ENCODE measurements at regions not wholly inside any gene's neighbourhood (a gene's known extent, or its start where the extent isn't known, plus 50 kb on each side); places are given as distances from the start of the nearest gene placed in this dataset.
"Not testable (repeated sequence)": the region's sequence is repeated elsewhere in the genome, so short reads cannot be mapped to it uniquely, and the experiment has no call there.

GRCh38 chr1:99496067-99496466, 149.8 kb upstream of the PALMD start:
- ATAC-seq (no peak), DNase-seq (ENCODE audit: low spot score) (no peak)

DNA sequence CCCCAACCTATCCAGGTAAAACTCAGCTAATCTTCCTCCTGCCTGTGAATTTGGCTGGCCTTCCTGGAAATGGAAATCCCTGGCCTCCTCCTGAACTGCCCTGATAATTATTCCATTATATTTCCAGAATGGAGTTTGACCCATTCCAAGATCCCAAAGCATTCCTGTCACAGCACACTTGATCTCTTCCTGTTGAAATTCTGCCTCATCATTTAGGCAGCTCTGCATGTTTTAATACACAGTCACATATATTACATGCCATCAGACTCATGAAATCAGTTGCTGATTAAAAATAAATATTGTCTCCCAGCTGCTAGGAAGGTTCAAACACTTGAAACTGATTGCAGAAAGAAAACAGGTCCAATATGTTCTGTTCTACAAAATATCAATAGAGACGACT, 148.2 kb upstream of the PALMD start:
- DNase-seq (ENCODE audit: low spot score) (no peak), ATAC-seq (no peak)

GRCh38 chr1:99500541-99500940, 145.4 kb upstream of the PALMD start:
- DNase-seq (ENCODE audit: low spot score) (no peak), ATAC-seq (no peak)

DNA sequence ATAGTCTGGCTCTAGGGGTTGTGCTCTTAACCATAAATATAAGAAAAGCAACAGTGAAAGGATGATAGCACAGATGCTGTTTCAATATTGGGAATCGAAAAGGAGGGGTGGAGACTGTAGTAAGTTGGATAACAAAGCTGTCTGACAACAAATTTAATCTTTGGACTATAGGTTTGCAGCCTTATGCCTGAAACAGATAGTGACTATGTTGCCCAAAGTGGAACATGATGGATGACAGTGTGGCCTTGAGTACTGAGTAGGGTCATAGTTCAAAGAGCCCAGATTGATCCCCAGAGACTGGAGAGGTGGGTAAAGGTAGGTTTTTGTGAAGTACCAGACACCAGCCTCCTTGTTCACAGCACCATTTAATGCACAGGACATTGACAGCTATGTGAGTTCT, 144.0 kb upstream of the PALMD start:
- DNase-seq (ENCODE audit: low spot score) (no peak), ATAC-seq (no peak)

GRCh38 chr1:99502400-99502799, 143.5 kb upstream of the PALMD start:
- ATAC-seq: no peak
- no peak for DNase-seq (ENCODE audit: low spot score)

- ATAC-seq: no peak
- DNase-seq (ENCODE audit: low spot score): no peak
Observed at GRCh38 chr1:99503276-99503747, 142.6 kb upstream of the PALMD start.

- ATAC-seq: no peak
- no peak for DNase-seq (ENCODE audit: low spot score)
Observed at GRCh38 chr1:99504287-99504686, 141.6 kb upstream of the PALMD start.

DNA sequence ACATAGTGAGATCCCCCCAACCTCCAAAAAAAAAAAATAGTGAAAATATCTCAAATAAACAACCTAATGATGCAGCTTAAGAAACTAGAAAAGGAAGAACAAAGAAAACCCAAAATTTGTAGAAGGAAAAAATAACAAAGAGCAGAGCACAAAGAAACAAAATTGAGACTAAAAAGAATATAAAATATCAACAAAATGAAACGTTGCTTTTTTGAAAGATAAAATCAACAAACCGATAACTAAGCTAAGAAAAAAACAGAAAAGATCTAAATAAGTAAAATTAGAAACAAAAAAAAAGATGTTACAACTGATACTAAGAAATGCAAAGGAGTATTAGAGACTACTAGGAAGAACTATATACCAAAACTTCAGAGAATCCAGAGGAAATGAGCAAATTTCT, 139.3 kb upstream of the PALMD start:
- no peak for ATAC-seq
- DNase-seq (ENCODE audit: low spot score): no peak

DNA sequence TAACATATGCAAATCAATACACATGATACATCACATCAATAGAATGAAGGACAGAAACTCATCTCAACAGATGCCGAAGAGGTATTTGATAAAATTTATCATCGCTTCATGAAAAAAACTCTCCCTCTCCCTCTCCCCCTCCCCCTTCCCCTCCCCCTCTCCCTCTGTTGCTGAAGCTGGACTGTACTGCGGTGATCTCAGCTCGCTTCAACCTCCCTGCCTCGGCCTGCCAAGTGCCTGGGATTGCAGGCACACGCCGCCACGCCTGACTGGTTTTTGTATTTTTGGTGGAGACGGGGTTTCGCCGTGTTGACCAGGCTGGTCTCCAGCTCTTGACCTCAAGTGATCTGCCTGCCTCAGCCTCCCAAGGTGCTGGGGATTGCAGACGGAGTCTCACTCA, 138.5 kb upstream of the PALMD start:
- not testable (repeated sequence) for DNase-seq (ENCODE audit: low spot score); ATAC-seq

- no peak for ATAC-seq
- no peak for DNase-seq (ENCODE audit: low spot score)
Observed at GRCh38 chr1:99507906-99508732, 137.8 kb upstream of the PALMD start.

DNA sequence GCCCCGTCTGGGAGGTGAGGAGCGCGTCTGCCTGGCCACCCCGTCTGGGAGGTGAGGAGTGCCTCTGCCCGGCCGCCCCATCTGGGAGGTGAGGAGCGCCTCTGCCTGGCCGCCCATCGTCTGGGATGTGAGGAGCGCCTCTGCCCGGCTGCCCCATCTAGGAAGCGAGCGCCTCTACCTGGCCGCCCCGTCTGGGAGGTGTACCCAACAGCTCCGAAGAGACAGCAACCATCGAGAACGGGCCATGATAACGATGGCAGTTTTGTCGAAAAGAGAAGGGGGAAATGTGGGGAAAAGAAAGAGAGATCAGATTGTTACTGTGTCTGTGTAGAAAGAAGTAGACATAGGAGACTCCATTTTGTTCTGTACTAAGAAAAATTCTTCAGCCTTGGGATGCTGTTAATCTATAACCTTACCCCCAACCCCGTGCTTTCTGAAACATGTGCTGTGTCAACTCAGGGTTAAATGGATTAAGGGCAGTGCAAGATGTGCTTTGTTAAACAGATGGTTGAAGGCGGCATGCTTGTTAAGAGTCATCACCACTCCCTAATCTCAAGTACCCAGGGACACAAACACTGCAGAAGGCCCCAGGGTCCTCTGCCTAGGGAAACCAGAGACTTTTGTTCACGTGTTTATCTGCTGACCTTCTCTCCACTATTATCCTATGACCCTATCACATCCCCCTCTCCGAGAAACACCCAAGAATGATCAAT, 137.0 kb upstream of the PALMD start:
- ATAC-seq; DNase-seq (ENCODE audit: low spot score): not testable (repeated sequence)

DNA sequence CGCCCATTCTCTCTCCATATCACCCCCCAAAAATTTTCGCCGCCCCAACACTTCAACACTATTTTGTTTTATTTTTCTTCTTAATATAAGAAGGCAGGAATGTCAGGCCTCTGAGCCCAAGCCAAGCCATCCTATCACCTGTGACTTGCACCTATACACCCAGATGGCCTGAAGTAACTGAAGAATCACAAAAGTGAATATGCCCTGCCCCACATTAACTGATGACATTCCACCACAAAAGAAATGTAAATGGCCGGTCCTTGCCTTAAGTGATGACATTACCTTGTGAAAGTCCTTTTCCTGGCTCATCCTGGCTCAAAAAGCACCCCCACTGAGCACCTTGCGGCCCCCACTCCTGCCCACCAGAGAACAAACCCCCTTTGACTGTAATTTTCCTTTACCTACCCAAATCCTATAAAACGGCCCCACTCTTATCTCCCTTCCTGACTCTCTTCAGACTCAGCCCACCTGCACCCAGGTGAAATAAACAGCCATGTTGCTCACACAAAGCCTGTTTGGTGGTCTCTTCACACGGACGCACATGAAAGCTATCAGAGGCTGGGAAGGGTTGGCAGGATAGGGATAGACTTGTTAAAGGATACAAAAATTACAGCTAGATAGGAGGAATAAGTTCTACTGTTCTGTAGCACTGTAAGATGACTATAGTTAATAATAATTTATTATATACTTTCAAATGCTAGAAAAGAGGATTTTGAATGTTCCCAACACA, 130.9 kb upstream of the PALMD start:
- ATAC-seq: not testable (repeated sequence)

DNA sequence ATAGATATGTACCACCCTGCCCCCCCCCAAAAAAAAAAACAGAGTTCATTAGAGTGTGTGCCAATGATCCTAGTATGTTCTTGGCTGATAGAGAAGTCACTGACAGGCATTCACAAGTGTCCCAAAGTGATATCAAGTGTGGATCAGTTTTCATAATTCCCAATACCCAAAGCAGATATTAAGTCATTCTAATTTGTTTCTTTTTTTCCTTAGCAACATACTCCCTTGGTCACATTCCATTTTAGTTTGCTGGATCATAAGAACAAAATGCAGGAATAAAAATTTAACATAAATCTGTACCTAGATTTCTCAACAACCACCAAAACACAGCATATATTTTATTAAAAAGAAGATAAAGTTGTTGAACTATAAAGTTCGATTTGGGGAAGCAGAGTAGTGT, 129.8 kb upstream of the PALMD start:
- DNase-seq (ENCODE audit: low spot score) (no peak), ATAC-seq (no peak)

More for the DNA sequence above, 130.9 kb upstream of the PALMD start:
- DNase-seq (ENCODE audit: low spot score): not testable (repeated sequence)

GRCh38 chr1:99520121-99520520, 125.8 kb upstream of the PALMD start:
- DNase-seq (ENCODE audit: low spot score) (no peak), ATAC-seq (no peak)

- DNase-seq (ENCODE audit: low spot score) (no peak), ATAC-seq (peak; percentile 31)
Observed at GRCh38 chr1:99525331-99525730, 120.6 kb upstream of the PALMD start.

GRCh38 chr1:99527078-99527477, 118.8 kb upstream of the PALMD start:
- no peak for DNase-seq (ENCODE audit: low spot score)

GRCh38 chr1:99527545-99527944, 118.4 kb upstream of the PALMD start:
- DNase-seq (ENCODE audit: low spot score) (no peak), ATAC-seq (no peak)

More at GRCh38 chr1:99527078-99527477, 118.8 kb upstream of the PALMD start:
- peak; percentile 70 for ATAC-seq

DNA sequence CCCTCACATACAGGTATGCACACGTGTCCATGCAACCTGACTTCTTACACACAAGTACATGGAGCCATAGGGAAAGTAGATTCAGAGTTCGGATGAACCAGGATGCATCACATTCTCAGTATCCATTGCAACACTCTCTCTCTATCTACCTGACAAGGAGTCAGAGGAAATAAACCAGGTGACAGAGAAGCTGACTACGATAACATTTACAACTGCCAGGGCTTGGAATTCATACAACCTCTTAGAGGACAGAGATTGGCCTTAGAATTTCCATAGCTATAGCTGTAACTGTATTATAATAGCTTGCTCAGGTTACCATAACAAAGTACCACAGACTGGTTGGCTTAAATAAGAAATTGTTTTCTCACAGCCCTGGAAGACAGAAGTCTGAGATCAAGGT, 116.9 kb upstream of the PALMD start:
- ATAC-seq: no peak
- no peak for DNase-seq (ENCODE audit: low spot score)

GRCh38 chr1:99531578-99532275, 114.2 kb upstream of the PALMD start:
- DNase-seq (ENCODE audit: low spot score) (no peak), ATAC-seq (no peak)

GRCh38 chr1:99532276-99532580, 113.7 kb upstream of the PALMD start:
- DNase-seq (ENCODE audit: low spot score) (no peak), ATAC-seq (no peak)

All from left lobe of liver (tissue), 2 donors.